Epithelial cell of esophagus (primary cell): ENCODE measurements at regions not wholly inside any gene's neighbourhood (a gene's known extent, or its start where the extent isn't known, plus 50 kb on each side); places are given as distances from the start of the nearest gene placed in this dataset.
A peak's percentile ranks its signal among the peaks of the same experiment; 100 is the strongest.

Source experiments
- DNase-seq: peaks from one replicate; pipeline ENCODE4 v3.0.0; 2010; ENCODE audit warnings: low read depth
- H3K4me3 ChIP-seq: 2 replicates; pipeline ENCODE4 v1.5.1; 2011; ENCODE audit warnings: mild to moderate bottlenecking, low read length, control low read depth
- TF ChIP-seq, protein P1 (sequence below): IDR thresholded peaks from 2 replicates; pipeline ENCODE4 v1.5.1; 2011; ENCODE audit warnings: low read depth, mild to moderate bottlenecking, low read length, control low read depth, inconsistent platforms; ENCODE audit not compliant: insufficient read depth; ENCODE audit errors: missing control alignments

DNA sequence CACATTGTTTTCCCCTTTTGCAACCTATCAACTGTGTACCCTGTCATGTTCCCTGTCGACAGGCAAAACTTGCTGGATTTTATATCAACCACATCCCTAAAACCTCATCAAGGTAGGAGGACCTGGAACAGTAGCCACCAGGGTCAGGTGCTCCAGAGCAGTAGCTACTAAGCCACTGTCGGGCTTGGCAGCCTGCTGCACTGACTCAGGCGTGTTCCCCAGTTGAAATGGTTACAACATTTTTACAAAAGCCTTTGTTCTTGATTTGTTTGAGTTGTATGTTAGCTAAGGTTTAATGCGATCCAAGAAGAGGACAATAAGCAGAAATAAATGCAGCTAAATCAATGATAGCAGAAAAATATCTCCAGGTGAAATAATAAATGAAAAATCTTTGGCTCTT lies 407.4 kb upstream of the TLE4 start:
- no peak overlapping the region for H3K4me3 ChIP-seq
- DNase-seq = peak; percentile 63
- TF ChIP-seq, protein P1, sequence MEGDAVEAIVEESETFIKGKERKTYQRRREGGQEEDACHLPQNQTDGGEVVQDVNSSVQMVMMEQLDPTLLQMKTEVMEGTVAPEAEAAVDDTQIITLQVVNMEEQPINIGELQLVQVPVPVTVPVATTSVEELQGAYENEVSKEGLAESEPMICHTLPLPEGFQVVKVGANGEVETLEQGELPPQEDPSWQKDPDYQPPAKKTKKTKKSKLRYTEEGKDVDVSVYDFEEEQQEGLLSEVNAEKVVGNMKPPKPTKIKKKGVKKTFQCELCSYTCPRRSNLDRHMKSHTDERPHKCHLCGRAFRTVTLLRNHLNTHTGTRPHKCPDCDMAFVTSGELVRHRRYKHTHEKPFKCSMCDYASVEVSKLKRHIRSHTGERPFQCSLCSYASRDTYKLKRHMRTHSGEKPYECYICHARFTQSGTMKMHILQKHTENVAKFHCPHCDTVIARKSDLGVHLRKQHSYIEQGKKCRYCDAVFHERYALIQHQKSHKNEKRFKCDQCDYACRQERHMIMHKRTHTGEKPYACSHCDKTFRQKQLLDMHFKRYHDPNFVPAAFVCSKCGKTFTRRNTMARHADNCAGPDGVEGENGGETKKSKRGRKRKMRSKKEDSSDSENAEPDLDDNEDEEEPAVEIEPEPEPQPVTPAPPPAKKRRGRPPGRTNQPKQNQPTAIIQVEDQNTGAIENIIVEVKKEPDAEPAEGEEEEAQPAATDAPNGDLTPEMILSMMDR = no peak

DNA sequence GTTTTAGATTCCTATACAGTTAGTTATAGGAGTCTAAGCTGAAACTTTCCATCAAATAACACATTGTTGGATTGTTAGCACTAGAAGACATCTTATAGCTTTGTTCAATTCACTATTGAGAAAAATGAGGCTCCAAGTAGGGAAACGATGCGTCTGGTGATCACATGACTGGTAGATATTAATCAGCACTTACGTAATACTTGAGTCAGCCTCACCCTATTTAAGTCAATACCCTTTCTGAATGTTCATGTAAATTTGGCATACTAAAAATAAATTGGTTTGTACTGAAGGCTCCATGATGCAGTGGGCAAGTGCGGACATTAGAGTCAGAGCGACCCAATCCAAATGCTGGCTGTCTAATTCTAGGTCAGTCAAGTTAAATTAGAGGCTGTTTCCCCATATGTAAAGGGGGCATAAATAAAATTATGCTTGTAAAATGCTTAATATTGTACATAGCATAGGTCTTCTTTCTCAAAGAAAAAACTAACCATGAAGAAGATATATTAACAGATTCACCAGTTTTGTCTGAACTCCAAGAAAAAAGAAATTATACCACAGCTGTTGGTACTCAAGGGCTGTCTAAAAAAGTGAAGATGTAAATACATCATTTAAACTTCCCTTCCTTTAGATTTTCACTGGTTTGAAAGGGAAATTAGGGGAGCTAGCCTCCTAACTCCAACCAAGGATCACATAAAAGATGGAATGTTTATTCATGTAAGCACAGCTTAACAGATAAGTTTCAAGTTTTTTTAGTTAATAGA lies 406.6 kb upstream of the TLE4 start:
- H3K4me3 ChIP-seq = no peak overlapping the region
- peak; percentile 77 for DNase-seq
- TF ChIP-seq, protein P1 = no peak

DNA sequence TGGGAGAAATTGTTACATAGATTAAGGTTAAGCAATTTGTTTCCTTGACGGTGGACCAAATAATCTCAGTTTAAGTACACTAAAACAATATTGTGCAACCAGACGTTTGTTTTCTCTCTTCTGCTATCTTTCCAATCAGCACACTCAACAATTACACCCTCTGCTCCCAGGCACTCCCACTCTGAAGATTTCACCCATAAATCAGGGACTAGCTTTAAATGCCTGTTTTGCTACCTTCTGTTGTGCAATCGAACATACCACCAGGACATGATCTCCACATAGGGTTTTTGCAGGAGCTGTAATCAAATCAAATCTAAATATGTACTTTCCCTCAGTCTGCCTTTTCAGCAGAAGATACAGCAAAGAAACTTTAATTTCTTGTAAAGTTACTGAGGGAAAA lies 405.8 kb upstream of the TLE4 start:
- TF ChIP-seq, protein P1 = no peak
- no peak overlapping the region for H3K4me3 ChIP-seq
- peak; percentile 20 for DNase-seq

DNA sequence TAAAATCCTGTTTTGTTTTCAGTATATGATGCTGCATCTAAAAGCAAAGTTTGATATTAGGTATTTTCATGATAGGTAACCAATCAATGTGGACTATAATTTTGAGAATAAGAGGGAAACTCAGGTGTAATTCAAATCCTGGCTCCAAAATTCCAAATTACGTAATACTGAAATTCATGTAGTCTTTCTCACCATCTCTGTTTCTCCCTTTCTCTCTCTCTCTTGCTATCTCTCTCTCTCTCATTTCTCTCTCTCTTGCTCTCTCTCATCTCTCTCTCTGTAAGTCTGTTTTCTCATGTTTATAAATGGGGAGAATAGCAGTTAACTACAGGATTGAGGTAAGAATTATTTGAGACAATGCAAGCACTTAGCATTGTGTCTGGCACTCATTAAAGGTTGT lies 401.1 kb upstream of the TLE4 start:
- H3K4me3 ChIP-seq = no peak overlapping the region
- DNase-seq = no peak
- TF ChIP-seq, protein P1 = no peak

DNA sequence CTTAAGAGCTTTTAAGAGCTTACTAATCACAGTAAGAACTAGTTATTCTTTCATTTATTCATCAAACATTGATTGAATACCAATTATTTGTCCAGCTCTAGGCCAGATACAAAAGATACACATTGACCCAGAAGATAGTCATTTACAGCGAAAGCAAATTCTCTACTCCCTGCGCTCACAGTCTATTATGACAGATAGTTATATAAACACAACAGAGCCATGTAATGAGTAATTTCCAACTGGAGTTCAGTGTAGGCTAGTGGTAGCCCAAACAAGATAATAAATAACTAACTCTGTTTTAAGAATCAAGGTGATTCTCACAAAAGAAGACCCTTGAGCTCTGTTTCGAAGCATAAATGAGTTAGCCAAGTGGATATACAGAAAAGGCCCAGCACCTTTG lies 397.8 kb upstream of the TLE4 start:
- TF ChIP-seq, protein P1 = no peak
- no peak overlapping the region for H3K4me3 ChIP-seq

DNA sequence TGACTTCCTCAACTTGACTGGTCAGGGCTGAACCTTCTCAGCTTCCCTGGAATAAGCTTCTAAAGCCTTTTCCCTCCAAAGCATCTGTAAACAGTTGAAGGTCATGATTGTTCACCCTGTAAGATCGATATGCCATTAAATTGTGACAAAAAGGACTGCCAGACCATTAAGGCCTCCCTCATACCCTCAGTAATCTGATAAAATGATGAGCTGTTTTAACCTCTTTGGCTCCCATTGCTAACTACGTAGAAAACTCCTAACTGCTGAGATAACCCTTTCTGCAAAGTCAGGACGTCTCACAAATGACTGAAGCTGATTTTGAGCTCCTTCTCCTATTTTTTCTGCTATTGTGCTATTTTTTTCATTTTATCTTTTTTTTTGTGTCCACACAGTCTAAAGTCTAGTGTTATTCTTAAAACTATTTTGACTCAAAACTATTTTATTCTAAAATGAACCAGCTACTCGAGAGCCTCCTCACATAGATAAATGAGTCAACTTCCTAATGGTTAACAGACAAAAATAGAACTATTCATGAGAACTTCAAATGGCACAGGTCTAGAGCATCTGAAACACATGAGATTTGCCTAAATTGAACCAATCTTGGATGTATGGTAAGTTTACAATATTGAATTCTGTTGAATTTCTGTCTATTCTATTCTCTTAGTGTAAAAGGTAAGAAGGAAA lies 395.6 kb upstream of the TLE4 start:
- no peak overlapping the region for H3K4me3 ChIP-seq
- DNase-seq = no peak
- TF ChIP-seq, protein P1 = no peak

More for the DNA sequence above, 397.8 kb upstream of the TLE4 start:
- DNase-seq = no peak
